DOHH2 (cell line): ENCODE measurements at regions not wholly inside any gene's neighbourhood (a gene's known extent, or its start where the extent isn't known, plus 50 kb on each side); places are given as distances from the start of the nearest gene placed in this dataset.

Source experiments
- H3F3A ChIP-seq: fragments of 200-600 bp; sonication (generic), shearing (Covaris generic); 2 replicates; pipeline ENCODE4 v1.6.0; 2016; ENCODE audit warnings: antibody characterized with exemption, mild to moderate bottlenecking; ENCODE audit not compliant: control insufficient read depth, insufficient read depth
- H3K27ac ChIP-seq: fragments of 200-600 bp; sonication (generic); 2 replicates; pipeline ENCODE4 v1.5.1; 2014; ENCODE audit warnings: low read depth, mild to moderate bottlenecking, low read length, moderate library complexity
- H3K27me3 ChIP-seq: fragments of 200-600 bp; sonication (generic); 2 replicates; pipeline ENCODE4 v1.6.1; 2014; ENCODE audit warnings: mild to moderate bottlenecking, low read length, mixed read lengths; ENCODE audit not compliant: control insufficient read depth
- H3K36me3 ChIP-seq: fragments of 200-600 bp; sonication (generic); 2 replicates; pipeline ENCODE4 v1.6.1; 2014; ENCODE audit warnings: mild to moderate bottlenecking, low read length, moderate library complexity, mixed read lengths; ENCODE audit not compliant: control insufficient read depth
- H3K4me1 ChIP-seq: fragments of 200-600 bp; sonication (generic); 2 replicates; pipeline ENCODE4 v1.6.1; 2014; ENCODE audit warnings: mild to moderate bottlenecking, low read length, mixed read lengths; ENCODE audit not compliant: control insufficient read depth
- H3K4me2 ChIP-seq: fragments of 200-600 bp; sonication (generic); 2 replicates; pipeline ENCODE4 v1.6.0; 2014; ENCODE audit warnings: mild to moderate bottlenecking, low read length, moderate library complexity
- H3K4me3 ChIP-seq: fragments of 200-600 bp; sonication (generic); 2 replicates; pipeline ENCODE4 v1.5.1; 2014; ENCODE audit warnings: mild to moderate bottlenecking, low read length, mixed read lengths
- H3K79me2 ChIP-seq: fragments of 200-600 bp; sonication (generic); 2 replicates; pipeline ENCODE4 v1.6.1; 2014; ENCODE audit warnings: mild to moderate bottlenecking, low read length, mixed read lengths; ENCODE audit not compliant: control insufficient read depth
- H3K9me2 ChIP-seq: fragments of 200-600 bp; sonication (generic); replicated peaks from 2 replicates; pipeline ENCODE4 v1.6.1; 2014; ENCODE audit warnings: mild to moderate bottlenecking, low read length, mixed read lengths; ENCODE audit not compliant: control insufficient read depth
- H3K9me3 ChIP-seq: fragments of 200-600 bp; sonication (generic); 2 replicates; pipeline ENCODE4 v1.6.1; 2014; ENCODE audit warnings: antibody characterized with exemption, low read length, mixed read lengths; ENCODE audit not compliant: control insufficient read depth, insufficient read depth
- H4K20me1 ChIP-seq: fragments of 200-600 bp; sonication (generic); 2 replicates; pipeline ENCODE4 v1.6.0; 2014; ENCODE audit warnings: low read depth, mild to moderate bottlenecking, antibody characterized with exemption, low read length, moderate library complexity; ENCODE audit not compliant: control insufficient read depth, insufficient read depth
- EZH2phosphoT487 ChIP-seq: fragments of 200-600 bp; sonication (generic); IDR thresholded peaks from 2 replicates; pipeline ENCODE4 v1.6.1; 2017; ENCODE audit warnings: borderline replicate concordance, mild to moderate bottlenecking, antibody characterized with exemption, low read length, moderate library complexity, mixed read lengths
- TF ChIP-seq, protein P1 (sequence below): fragments of 200-600 bp; sonication (generic); IDR thresholded peaks from one replicate; pipeline ENCODE4 v1.5.1; 2014; ENCODE audit warnings: antibody characterized with exemption, mild to moderate bottlenecking, low read depth, low read length; ENCODE audit not compliant: poor library complexity, severe bottlenecking

DNA sequence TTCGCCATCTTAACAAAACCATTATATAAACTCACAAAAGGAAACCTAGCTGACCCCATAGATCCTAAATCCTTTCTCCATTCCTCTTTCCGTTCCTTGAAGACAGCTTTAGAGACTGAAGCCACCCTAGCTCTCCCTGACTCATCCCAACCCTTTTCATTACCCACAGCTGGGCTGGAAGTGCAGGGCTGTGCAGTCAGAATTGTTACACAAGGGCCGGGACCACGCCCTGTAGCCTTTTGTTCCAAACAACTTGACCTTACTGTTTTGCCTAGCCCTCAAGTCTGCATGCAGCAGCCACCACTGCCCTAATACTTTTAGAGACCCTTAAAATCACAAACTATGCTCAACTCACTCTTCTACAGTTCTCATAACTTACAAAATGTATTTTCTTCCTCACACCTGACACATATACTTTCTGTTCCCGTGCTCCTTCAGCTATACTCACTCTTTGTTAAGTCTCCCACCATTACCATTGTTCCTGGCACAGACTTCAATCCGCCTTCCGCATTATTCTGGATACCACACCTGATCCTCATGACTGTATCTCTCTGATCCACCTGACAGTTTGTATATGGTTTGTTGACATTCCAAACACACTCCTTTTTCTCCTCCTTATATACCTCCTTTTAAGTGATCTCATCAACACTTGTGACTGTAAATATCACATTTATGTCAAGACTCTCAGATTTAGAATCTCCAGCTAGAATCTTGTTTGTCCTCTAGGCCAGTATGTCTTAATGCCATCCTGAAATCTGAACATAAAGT lies 208.7 kb downstream of the KITLG start:
- no peaks in the 10 kb centered on the region for H3K36me3 ChIP-seq
- H4K20me1 ChIP-seq: no peaks in the 10 kb centered on the region
- H3K4me2 ChIP-seq: no peak overlapping the region
- no peak overlapping the region for H3K27ac ChIP-seq
- H3K79me2 ChIP-seq: no peaks in the 10 kb centered on the region
- no peaks in the 10 kb centered on the region for H3K9me3 ChIP-seq
- no peaks in the 10 kb centered on the region for H3K9me2 ChIP-seq
- no peaks in the 10 kb centered on the region for H3K27me3 ChIP-seq
- H3K4me1 ChIP-seq: no peaks in the 10 kb centered on the region
- no peaks in the 10 kb centered on the region for H3F3A ChIP-seq
- no peak overlapping the region for H3K4me3 ChIP-seq
- TF ChIP-seq, protein P1, sequence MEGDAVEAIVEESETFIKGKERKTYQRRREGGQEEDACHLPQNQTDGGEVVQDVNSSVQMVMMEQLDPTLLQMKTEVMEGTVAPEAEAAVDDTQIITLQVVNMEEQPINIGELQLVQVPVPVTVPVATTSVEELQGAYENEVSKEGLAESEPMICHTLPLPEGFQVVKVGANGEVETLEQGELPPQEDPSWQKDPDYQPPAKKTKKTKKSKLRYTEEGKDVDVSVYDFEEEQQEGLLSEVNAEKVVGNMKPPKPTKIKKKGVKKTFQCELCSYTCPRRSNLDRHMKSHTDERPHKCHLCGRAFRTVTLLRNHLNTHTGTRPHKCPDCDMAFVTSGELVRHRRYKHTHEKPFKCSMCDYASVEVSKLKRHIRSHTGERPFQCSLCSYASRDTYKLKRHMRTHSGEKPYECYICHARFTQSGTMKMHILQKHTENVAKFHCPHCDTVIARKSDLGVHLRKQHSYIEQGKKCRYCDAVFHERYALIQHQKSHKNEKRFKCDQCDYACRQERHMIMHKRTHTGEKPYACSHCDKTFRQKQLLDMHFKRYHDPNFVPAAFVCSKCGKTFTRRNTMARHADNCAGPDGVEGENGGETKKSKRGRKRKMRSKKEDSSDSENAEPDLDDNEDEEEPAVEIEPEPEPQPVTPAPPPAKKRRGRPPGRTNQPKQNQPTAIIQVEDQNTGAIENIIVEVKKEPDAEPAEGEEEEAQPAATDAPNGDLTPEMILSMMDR: no peak
- TF ChIP-seq EZH2phosphoT487: no peak

DNA sequence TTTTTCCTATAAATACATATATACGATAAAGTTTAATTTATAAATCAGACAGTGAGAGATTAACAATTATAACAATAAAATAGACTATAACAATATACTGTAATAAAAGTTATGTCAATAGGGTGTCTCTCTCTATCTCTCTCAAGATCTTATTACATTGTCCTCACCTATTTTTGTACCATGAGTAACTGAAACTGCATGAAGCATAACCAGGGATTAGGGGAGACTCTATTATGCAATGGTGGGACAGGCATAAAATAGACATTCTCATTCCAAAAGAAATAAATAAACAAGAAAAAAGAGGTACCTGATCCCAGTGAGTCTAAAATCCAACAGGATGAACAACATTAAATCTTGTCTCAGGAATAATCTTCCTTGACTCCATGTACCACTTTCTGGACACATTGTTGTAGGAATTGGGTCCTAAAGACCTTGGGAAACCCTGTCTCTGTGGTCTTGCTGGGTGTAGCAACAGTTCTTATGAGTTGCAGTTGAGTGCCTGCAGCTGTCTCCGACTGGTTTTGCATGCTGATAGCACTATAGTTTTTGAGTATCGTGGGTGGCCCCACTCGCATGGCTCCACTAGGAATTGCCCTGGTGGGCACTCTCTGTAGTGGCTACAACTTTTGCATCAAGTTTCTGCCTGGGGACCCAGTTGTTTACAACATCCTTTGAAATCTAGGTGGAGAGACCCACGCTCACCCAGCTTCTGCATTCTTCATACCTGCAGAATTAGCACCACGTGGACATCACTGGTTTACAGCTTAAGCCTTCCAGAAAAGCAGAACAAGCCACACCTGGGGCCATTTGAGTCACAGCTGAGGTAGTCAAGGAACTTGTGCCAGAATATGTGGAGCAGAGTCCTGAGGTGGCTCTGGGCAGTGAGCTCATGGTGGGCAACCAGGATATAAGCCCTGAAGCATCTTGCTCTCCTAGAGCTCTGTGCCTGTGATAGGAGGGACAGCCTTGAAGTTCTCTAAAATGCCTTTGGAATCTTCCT lies 204.7 kb downstream of the KITLG start:
- TF ChIP-seq, protein P1: no peak
- TF ChIP-seq EZH2phosphoT487: no peak
- Histone ChIP-seq H3F3A (no peaks in the 10 kb centered on the region), H3K9me2 (no peaks in the 10 kb centered on the region), H4K20me1 (no peaks in the 10 kb centered on the region), H3K27me3 (no peaks in the 10 kb centered on the region), H3K79me2 (no peaks in the 10 kb centered on the region), H3K27ac (no peak overlapping the region), H3K4me2 (no peak overlapping the region), H3K9me3 (no peaks in the 10 kb centered on the region), H3K36me3 (no peaks in the 10 kb centered on the region), H3K4me3 (no peak overlapping the region), H3K4me1 (no peaks in the 10 kb centered on the region)

- Histone ChIP-seq H3K27me3 (no peaks in the 10 kb centered on the region), H3K4me2 (no peak overlapping the region)
- TF ChIP-seq EZH2phosphoT487: no peak
- TF ChIP-seq, protein P1: no peak
Observed at GRCh38 chr12:88377973-88378372, 202.3 kb downstream of the KITLG start.

More at GRCh38 chr12:88377973-88378372, 202.3 kb downstream of the KITLG start:
- Histone ChIP-seq H3K9me3 (no peaks in the 10 kb centered on the region), H3K9me2 (no peaks in the 10 kb centered on the region), H3F3A (no peaks in the 10 kb centered on the region), H3K36me3 (no peaks in the 10 kb centered on the region), H3K27ac (no peak overlapping the region), H4K20me1 (no peaks in the 10 kb centered on the region), H3K79me2 (no peaks in the 10 kb centered on the region), H3K4me3 (no peak overlapping the region), H3K4me1 (no peaks in the 10 kb centered on the region)
